GM21381 (cell line): ENCODE measurements at regions not wholly inside any gene's neighbourhood (a gene's known extent, or its start where the extent isn't known, plus 50 kb on each side); places are given as distances from the start of the nearest gene placed in this dataset.
"Not testable (repeated sequence)": the region's sequence is repeated elsewhere in the genome, so short reads cannot be mapped to it uniquely, and the experiment has no call there.

Source experiments
- ATAC-seq: cut with Tn5 transposase; IDR thresholded peaks from one replicate; pipeline ENCODE4 v1.9.1; 2021; ENCODE audit warnings: mild to moderate bottlenecking, moderate library complexity; ENCODE audit not compliant: unreplicated experiment

- ATAC-seq, result no peak
Observed at GRCh38 chr2:176832086-176832485, 380.5 kb upstream of the HNRNPA3 start.

GRCh38 chr2:176833671-176834070 is 378.9 kb upstream of the HNRNPA3 start:
- no peak for ATAC-seq

GRCh38 chr2:176834226-176834625 is 378.4 kb upstream of the HNRNPA3 start:
- no peak for ATAC-seq

- no peak for ATAC-seq
Observed at GRCh38 chr2:176843208-176843607, 369.4 kb upstream of the HNRNPA3 start.

GRCh38 chr2:176844461-176844860 is 368.1 kb upstream of the HNRNPA3 start:
- no peak for ATAC-seq

GRCh38 chr2:176845718-176846117 is 366.9 kb upstream of the HNRNPA3 start:
- no peak for ATAC-seq

GRCh38 chr2:176847575-176847974 is 365.0 kb upstream of the HNRNPA3 start:
- no peak for ATAC-seq

- no peak for ATAC-seq
Observed at GRCh38 chr2:176848844-176849243, 363.8 kb upstream of the HNRNPA3 start.

GRCh38 chr2:176851200-176851888 is 361.2 kb upstream of the HNRNPA3 start:
- ATAC-seq, result no peak

GRCh38 chr2:176851889-176852483 is 360.6 kb upstream of the HNRNPA3 start:
- ATAC-seq, result no peak

- peak; percentile 68 for ATAC-seq
Observed at GRCh38 chr2:176852667-176853066, 359.9 kb upstream of the HNRNPA3 start.

- no peak for ATAC-seq
Observed at GRCh38 chr2:176854062-176854461, 358.5 kb upstream of the HNRNPA3 start.

GRCh38 chr2:176854878-176855277 is 357.7 kb upstream of the HNRNPA3 start:
- no peak for ATAC-seq

GRCh38 chr2:176856683-176857082 is 355.9 kb upstream of the HNRNPA3 start:
- ATAC-seq, result no peak

- ATAC-seq, result no peak
Observed at GRCh38 chr2:176865336-176865735, 347.3 kb upstream of the HNRNPA3 start.

- no peak for ATAC-seq
Observed at GRCh38 chr2:176872406-176872805, 340.2 kb upstream of the HNRNPA3 start.

GRCh38 chr2:176873403-176873802 is 339.2 kb upstream of the HNRNPA3 start:
- ATAC-seq, result no peak

- ATAC-seq, result no peak
Observed at GRCh38 chr2:176876493-176877103, 336.0 kb upstream of the HNRNPA3 start.

- ATAC-seq, result no peak
Observed at GRCh38 chr2:176879426-176879995, 333.1 kb upstream of the HNRNPA3 start.

- ATAC-seq, result not testable (repeated sequence)
Observed at GRCh38 chr2:176882045-176882444, 330.5 kb upstream of the HNRNPA3 start.

GRCh38 chr2:176885001-176885643 is 327.5 kb upstream of the HNRNPA3 start:
- ATAC-seq, result no peak
